ENCODE measurements at regions not wholly inside any gene's neighbourhood (a gene's known extent, or its start where the extent isn't known, plus 50 kb on each side); places are given as distances from the start of the nearest gene placed in this dataset.

- H3K36me3 ChIP-seq: no peaks in the 10 kb centered on the region
- TF ChIP-seq CTCF (IDR thresholded peaks at IDR 0.05; ENCODE audit: low read depth, low read length): no peak
- H3K9me3 ChIP-seq (ENCODE audit: low read depth): no peaks in the 10 kb centered on the region
- no peaks in the 10 kb centered on the region for H3K27me3 ChIP-seq
- H3K27ac ChIP-seq: no peak overlapping the region
- H3K4me3 ChIP-seq: no peak overlapping the region
- DNase-seq (ENCODE audit: low read depth in 1 of 2, low spot score in 1 of 2): no peak
- no peaks in the 10 kb centered on the region for H3K4me1 ChIP-seq (ENCODE audit: low read depth)
These were observed 849.8 kb downstream of the NSUN3 start for GRCh38 chr3:94912656-94913055.

- Histone ChIP-seq H3K27ac (no peak overlapping the region), H3K9me3 (ENCODE audit: low read depth) (no peaks in the 10 kb centered on the region), H3K27me3 (no peaks in the 10 kb centered on the region), H3K4me3 (no peak overlapping the region), H3K36me3 (no peaks in the 10 kb centered on the region), H3K4me1 (ENCODE audit: low read depth) (peaks cover 4% of the 10 kb centered on the region)
- no peak for TF ChIP-seq CTCF (IDR thresholded peaks at IDR 0.05; ENCODE audit: low read depth, low read length)
- DNase-seq (ENCODE audit: low read depth in 1 of 2, low spot score in 1 of 2): no peak
These were observed 864.3 kb downstream of the NSUN3 start for GRCh38 chr3:94927175-94927574.

DNA sequence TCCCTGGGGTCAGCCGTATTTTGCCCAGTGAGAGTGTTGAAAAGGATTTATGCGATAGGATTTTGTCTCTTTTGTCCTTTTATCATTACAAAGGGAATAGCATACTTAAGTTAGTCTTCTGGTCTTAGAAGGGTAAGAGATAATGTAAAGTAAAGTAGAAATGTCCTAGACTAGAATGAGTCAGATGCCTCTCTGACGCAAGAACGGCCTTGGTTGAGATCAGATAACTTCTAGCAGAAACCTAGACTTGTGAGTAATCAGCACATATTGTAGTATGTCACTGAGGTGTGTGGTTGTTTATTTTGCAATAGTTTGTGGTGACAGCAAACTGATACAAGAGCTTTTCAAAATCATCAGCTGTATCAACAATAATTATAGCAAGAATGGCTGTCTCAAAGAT, 866.1 kb downstream of the NSUN3 start:
- Histone ChIP-seq H3K27ac (peak overlapping the region; percentile 32), H3K4me1 (ENCODE audit: low read depth) (peaks cover 4% of the 10 kb centered on the region), H3K27me3 (no peaks in the 10 kb centered on the region), H3K4me3 (no peak overlapping the region), H3K9me3 (ENCODE audit: low read depth) (no peaks in the 10 kb centered on the region), H3K36me3 (no peaks in the 10 kb centered on the region)
- no peak for TF ChIP-seq CTCF (IDR thresholded peaks at IDR 0.05; ENCODE audit: low read depth, low read length)
- peak in 1 of 2 donors; percentile 50 for DNase-seq (ENCODE audit: low read depth in 1 of 2, low spot score in 1 of 2)

DNA sequence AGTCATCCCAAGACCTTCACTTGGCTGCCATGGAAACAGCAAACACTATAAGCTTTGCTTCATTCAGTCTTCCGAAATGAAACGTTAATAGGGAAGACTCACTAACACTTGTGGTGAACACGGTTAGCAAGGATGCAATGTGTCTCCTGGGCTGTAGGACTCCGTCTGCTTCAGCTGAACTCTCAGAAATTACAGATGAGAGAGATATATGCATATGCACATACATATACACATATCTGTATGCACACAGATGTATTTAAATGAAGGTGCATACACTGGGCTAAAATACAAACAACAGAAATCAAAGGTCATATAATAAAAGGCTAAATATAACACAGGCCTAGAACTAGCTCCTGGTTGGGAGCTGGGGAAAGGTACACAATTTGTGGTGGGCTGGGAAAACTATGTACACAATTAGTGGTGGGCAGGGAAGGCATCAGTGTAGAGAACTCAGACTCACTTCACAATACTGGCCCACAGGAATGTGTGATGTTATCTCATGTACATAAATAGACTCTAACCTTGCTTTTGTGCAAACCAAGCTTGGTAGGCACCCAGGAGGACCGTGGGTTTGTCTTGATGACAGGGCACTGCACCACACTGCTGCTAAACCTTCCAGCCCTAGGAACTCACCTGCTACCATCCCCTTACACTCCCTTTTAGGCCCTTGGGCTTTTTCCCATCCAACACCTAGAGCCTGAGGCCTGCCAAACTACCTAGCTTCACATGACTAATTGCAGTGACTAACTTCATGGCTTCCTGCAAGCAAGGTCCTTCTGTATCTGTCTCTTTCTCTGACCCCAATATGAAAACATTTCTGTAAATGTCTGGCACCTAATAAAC, 873.1 kb downstream of the NSUN3 start:
- Histone ChIP-seq H3K4me1 (ENCODE audit: low read depth) (no peaks in the 10 kb centered on the region), H3K36me3 (no peaks in the 10 kb centered on the region), H3K27me3 (no peaks in the 10 kb centered on the region), H3K4me3 (no peak overlapping the region), H3K9me3 (ENCODE audit: low read depth) (no peaks in the 10 kb centered on the region), H3K27ac (no peak overlapping the region)
- DNase-seq (ENCODE audit: low read depth in 1 of 2, low spot score in 1 of 2): no peak
- TF ChIP-seq CTCF (IDR thresholded peaks at IDR 0.05; ENCODE audit: low read depth, low read length): no peak

DNA sequence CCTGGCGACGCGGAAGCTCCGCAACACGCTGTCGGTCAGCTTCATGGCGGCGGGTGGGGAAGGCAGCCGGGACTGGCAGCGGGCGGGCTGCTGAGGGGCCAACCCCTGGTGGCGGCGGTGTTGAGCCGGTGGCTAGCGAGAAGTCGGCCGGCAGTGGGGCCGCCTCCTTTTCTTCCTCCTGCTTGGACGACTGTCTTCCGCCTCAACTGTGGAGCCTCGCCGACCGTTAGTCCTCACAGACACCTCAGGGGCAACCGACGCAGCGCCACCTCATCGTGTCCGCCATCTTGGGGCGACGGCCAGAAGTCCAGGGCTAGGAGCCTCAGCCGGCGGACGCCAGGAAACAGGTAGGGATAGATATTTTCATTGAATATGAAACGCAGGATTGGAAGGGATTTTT, 875.1 kb downstream of the NSUN3 start:
- Histone ChIP-seq H3K36me3 (no peaks in the 10 kb centered on the region), H3K9me3 (ENCODE audit: low read depth) (no peaks in the 10 kb centered on the region), H3K27ac (no peak overlapping the region), H3K4me1 (ENCODE audit: low read depth) (no peaks in the 10 kb centered on the region), H3K27me3 (no peaks in the 10 kb centered on the region), H3K4me3 (no peak overlapping the region)
- TF ChIP-seq CTCF (IDR thresholded peaks at IDR 0.05; ENCODE audit: low read depth, low read length): no peak
- DNase-seq (ENCODE audit: low read depth in 1 of 2, low spot score in 1 of 2): no peak

Data from cardiac muscle cell (in vitro differentiated cells and primary cell).